ENCODE measurements at regions not wholly inside any gene's neighbourhood (a gene's known extent, or its start where the extent isn't known, plus 50 kb on each side); places are given as distances from the start of the nearest gene placed in this dataset.

GRCh38 chr4:121217351-121217750 lies 53.2 kb upstream of the TNIP3 start:
- Histone ChIP-seq H3K9me2 (replicated peaks; ENCODE audit: low read depth, low read length) (no peaks in the 10 kb centered on the region), H3F3A (ENCODE audit: low read depth) (no peaks in the 10 kb centered on the region), H3K79me2 (ENCODE audit: insufficient read depth, low read length) (no peaks in the 10 kb centered on the region), H3K36me3 (ENCODE audit: insufficient read depth, low read length) (no peaks in the 10 kb centered on the region), H3K4me1 (ENCODE audit: insufficient read depth, low read length, poor library complexity, severe bottlenecking) (no peaks in the 10 kb centered on the region), H3K9me3 (ENCODE audit: insufficient read depth, low read depth, low read length) (no peaks in the 10 kb centered on the region), H3K4me2 (ENCODE audit: low read depth, low read length, poor library complexity, severe bottlenecking) (no peak overlapping the region), H3K27me3 (ENCODE audit: insufficient read depth, low read length, poor library complexity, severe bottlenecking) (no peaks in the 10 kb centered on the region), H3K9ac (ENCODE audit: low read depth, low read length, poor library complexity, severe bottlenecking) (no peak overlapping the region), H3K4me3 (ENCODE audit: low read length, poor library complexity, severe bottlenecking) (no peak overlapping the region), H2AFZ (ENCODE audit: low read length) (no peak overlapping the region), H4K20me1 (ENCODE audit: insufficient read depth, low read length, poor library complexity, severe bottlenecking) (no peaks in the 10 kb centered on the region)
- no peak for TF ChIP-seq CTCF (conservative IDR thresholded peaks at IDR 0.05; ENCODE audit: low read length)
- no peak for TF ChIP-seq EZH2phosphoT487 (IDR thresholded peaks at IDR 0.05; ENCODE audit: borderline replicate concordance)

- no peak overlapping the region for H3K4me3 ChIP-seq (ENCODE audit: low read length, poor library complexity, severe bottlenecking)
- H3K4me1 ChIP-seq (ENCODE audit: insufficient read depth, low read length, poor library complexity, severe bottlenecking) = no peaks in the 10 kb centered on the region
- H3F3A ChIP-seq (ENCODE audit: low read depth) = no peaks in the 10 kb centered on the region
- no peaks in the 10 kb centered on the region for H3K9me2 ChIP-seq (replicated peaks; ENCODE audit: low read depth, low read length)
- H3K9ac ChIP-seq (ENCODE audit: low read depth, low read length, poor library complexity, severe bottlenecking) = no peak overlapping the region
- H3K4me2 ChIP-seq (ENCODE audit: low read depth, low read length, poor library complexity, severe bottlenecking) = no peak overlapping the region
- no peaks in the 10 kb centered on the region for H4K20me1 ChIP-seq (ENCODE audit: insufficient read depth, low read length, poor library complexity, severe bottlenecking)
- no peaks in the 10 kb centered on the region for H3K27me3 ChIP-seq (ENCODE audit: insufficient read depth, low read length, poor library complexity, severe bottlenecking)
- H2AFZ ChIP-seq (ENCODE audit: low read length) = no peak overlapping the region
- TF ChIP-seq EZH2phosphoT487 (IDR thresholded peaks at IDR 0.05; ENCODE audit: borderline replicate concordance) (no peak), CTCF (conservative IDR thresholded peaks at IDR 0.05; ENCODE audit: low read length) (no peak)
- H3K36me3 ChIP-seq (ENCODE audit: insufficient read depth, low read length) = no peaks in the 10 kb centered on the region
- no peaks in the 10 kb centered on the region for H3K9me3 ChIP-seq (ENCODE audit: insufficient read depth, low read depth, low read length)
- H3K79me2 ChIP-seq (ENCODE audit: insufficient read depth, low read length) = no peaks in the 10 kb centered on the region
Measured at GRCh38 chr4:121216461-121216860, 52.3 kb upstream of the TNIP3 start.

- H3K4me2 ChIP-seq (ENCODE audit: low read depth, low read length, poor library complexity, severe bottlenecking) = no peak overlapping the region
- no peaks in the 10 kb centered on the region for H3F3A ChIP-seq (ENCODE audit: low read depth)
Measured at GRCh38 chr4:121213940-121214339, 49.8 kb upstream of the TNIP3 start.

More at GRCh38 chr4:121213940-121214339, 49.8 kb upstream of the TNIP3 start:
- Histone ChIP-seq H3K79me2 (ENCODE audit: insufficient read depth, low read length) (no peaks in the 10 kb centered on the region), H3K9ac (ENCODE audit: low read depth, low read length, poor library complexity, severe bottlenecking) (no peak overlapping the region), H3K9me2 (replicated peaks; ENCODE audit: low read depth, low read length) (no peaks in the 10 kb centered on the region), H3K27me3 (ENCODE audit: insufficient read depth, low read length, poor library complexity, severe bottlenecking) (no peaks in the 10 kb centered on the region), H3K4me3 (ENCODE audit: low read length, poor library complexity, severe bottlenecking) (no peak overlapping the region), H3K36me3 (ENCODE audit: insufficient read depth, low read length) (no peaks in the 10 kb centered on the region), H4K20me1 (ENCODE audit: insufficient read depth, low read length, poor library complexity, severe bottlenecking) (no peaks in the 10 kb centered on the region), H3K9me3 (ENCODE audit: insufficient read depth, low read depth, low read length) (no peaks in the 10 kb centered on the region), H2AFZ (ENCODE audit: low read length) (no peak overlapping the region), H3K4me1 (ENCODE audit: insufficient read depth, low read length, poor library complexity, severe bottlenecking) (no peaks in the 10 kb centered on the region)
- TF ChIP-seq CTCF (conservative IDR thresholded peaks at IDR 0.05; ENCODE audit: low read length) = no peak
- TF ChIP-seq EZH2phosphoT487 (IDR thresholded peaks at IDR 0.05; ENCODE audit: borderline replicate concordance) = no peak

All from Loucy (cell line).